NCI-H460 (cell line): ENCODE measurements at regions not wholly inside any gene's neighbourhood (a gene's known extent, or its start where the extent isn't known, plus 50 kb on each side); places are given as distances from the start of the nearest gene placed in this dataset.

Experiments
- DNase-seq: peaks from one replicate; pipeline ENCODE4 v3.0.0-alpha.2; 2016; ENCODE audit warnings: low read depth; ENCODE audit errors: extremely low read depth

DNA sequence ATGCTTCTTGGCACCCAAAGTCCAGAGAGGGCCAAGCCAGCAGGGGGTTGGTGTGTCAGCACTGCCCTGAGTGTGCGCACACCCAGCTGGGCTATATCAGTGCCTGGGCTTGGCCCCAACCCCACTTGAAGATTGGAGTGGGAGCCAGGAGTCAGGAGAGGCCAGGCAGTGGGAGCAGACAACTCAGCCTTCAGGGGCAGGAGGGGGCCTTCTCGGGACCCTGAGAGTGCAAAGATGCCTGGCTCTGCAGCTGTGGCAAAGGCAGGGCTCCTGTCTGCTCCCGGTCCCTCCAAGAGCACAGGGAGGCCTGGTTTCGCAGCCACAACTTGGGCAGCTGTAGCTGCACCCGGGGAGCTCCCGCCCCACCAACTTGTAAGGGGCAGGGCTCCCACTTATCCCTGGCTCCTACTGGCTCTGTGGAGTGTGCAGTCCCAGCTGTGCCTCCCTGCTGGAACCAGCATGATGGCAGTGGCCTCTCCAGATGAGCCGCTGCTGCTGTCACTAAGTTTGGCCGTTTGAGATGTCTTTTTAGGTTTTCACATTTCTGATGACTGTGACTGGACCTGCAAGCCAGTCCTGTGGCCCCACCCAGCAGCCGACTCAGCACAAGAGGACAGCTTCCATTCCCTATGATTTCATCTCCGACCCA lies 148.8 kb upstream of the HS6ST1 start:
- DNase-seq: no peak

DNA sequence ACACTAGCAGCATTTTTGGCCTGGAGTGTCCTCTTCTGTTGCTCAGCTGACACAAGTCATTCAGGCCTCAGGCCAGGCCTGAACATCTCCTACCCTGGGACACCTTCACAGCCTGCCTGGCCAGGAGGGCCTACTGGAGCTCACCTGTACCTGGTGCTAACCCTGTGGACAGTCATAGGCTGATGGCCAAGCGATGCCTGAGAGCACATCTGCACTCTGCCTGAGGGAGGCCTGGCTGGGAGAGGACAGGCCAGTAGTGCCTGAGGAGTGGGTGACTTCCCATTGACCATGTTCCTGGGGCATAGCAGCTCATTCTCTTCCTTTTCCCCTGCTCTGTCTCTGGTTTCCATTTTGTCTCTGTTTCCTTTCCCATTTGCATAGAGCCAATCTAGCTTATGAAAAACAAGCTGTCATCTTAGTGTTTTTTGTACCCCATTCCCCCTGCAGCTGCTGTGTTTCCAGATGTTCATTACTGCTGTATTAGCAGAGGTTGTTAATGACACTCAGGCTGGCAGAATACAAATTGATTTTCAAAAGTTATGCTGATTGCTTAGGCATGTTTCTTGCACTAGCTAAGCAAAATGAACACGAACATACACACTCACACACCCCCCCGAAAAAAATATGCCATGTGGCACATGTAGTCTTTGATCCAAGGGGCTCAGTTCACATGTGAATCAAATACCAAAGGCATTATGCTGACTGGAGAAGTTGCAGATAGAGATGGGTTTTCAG lies 149.7 kb upstream of the HS6ST1 start:
- no peak for DNase-seq

DNA sequence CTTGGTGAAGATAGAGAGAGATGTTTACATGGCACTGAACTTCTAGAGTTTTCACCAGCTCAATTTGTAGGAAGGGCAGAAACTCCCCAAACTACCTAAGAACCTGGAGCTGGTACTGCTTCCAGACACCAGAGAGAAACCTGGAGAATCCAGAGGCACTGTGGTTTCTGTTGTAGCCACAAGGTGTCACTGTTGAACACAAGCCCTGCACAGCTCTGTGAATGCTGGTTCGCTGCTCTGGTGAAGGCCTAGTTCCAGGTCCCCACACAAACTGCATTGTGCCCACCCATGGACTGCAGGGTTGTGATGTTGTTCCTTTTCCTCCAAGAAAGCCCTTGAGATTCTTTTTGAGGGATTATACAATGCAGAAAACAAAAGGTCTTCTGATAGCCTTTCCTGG lies 150.5 kb upstream of the HS6ST1 start:
- no peak for DNase-seq

DNA sequence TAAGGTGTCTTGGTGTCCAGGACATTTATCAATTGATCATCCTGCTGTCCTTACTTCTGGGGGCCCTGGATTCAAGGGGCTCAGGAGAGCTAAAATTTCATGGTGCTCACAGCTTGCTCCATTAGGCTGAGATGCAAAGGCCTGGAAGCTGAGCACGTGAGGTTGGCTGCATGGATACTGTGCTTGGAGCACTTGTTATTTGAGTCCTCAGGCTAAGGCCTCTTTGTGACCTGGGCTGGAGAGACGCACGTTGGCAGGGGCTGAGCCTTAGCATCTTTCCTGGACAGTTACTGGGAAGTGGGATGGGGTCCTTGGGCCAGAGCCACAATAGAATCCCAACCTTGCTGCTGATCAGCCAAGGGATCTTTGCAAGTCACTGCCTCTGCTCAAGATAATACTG lies 151.2 kb upstream of the HS6ST1 start:
- DNase-seq: no peak

DNA sequence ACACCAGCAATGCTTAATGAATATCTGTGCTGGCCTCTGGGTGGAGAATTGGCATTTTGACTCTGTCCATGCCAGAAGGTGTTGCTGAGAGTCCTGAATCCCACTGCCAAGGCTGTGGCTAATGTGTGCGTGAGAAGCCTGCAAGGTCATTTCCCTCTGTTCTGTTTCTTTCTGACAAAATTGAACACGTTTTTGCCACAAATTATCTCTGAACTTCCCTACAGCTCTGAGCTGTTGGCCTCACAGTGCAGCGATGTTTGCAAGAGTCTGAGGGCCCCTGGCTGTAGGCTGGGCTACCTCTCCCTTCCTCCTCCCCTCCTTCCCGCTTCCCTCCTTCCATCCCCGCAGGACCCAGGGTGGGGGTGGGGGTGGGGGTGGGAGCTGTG lies 154.1 kb upstream of the HS6ST1 start:
- DNase-seq: no peak

DNA sequence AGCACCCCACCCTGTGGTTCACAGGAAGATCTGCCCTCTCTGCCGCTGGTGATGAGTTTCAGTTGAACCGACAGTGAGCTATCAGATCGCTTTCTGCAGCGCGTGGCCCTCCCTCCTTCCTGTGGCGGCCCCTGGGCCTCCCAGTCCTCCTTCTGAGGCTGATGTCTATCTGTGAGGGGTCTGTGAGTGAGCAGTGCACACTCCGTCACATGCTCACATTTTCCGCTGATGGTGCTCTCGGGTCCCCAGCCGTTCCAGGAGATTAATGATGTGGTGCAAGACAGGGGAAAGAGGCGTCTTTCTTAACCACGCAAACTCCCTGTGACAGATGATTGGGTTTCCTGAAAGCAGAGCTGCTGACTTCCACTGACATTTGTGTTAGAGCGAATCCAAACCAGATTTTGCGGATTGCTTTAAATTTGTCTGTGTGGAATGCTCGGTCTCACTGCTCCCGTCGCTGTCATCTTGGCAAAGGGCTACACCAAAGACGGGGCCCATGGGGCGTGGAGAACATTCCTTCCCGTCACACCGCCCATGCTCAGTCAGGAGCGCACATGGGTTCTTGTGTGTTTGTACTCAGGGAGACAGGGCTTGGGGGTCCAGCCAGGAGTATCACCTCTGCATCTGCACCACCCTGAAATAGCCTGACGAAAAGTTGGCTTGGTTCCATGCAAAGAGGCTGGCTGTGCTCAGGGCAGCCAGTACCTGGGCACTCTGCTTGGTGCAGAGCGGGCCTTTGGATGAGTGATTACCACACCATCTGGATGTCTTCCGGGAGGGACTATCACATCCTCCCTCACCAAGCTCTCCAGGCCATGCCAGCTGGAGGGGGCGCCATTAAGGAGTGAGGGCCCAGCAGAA lies 154.7 kb upstream of the HS6ST1 start:
- no peak for DNase-seq

DNA sequence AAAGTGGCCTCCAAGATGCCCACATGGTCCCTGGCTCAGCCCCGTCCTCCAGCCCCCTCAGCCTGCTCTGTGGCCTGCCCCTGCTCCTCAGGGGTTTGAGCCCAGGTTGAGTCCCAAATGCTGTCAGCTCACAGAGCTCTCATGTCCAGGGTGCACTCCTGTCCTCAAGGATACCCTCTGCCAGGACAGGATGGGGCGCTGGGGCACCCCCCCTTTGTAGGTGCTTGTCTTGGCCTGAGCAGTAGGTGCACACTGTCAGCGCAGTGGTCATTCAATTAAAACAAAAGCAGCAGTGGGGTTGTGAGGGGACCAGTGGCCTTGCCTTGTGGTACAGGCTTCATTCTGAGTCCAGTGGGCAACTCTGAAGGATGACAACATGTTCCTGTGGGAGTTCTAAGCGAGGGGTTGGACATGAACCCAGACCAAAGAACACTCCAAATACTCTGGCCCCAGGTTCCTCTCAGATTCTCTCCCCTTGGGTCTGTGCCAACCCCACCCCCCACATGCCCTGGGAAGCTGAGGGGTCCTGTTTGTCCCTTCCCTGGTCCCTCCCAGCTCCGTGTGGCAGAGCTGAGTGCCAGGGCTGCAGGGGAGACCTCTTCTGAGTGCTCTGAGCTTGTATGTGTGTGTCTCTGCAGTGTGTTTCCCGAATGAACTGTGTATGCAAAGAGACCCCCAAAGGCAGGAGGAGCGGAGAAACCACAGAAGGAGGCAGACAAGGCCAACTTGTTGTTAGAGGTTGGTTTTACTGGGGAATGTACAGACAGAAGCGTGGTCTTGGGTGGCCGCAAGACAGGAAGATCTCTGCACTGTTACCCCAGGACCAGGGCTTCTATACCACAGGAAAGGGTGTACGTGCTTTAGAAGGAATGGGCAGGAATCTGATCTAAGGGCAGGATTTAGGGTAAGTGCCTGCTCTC lies 155.6 kb upstream of the HS6ST1 start:
- DNase-seq: no peak

DNA sequence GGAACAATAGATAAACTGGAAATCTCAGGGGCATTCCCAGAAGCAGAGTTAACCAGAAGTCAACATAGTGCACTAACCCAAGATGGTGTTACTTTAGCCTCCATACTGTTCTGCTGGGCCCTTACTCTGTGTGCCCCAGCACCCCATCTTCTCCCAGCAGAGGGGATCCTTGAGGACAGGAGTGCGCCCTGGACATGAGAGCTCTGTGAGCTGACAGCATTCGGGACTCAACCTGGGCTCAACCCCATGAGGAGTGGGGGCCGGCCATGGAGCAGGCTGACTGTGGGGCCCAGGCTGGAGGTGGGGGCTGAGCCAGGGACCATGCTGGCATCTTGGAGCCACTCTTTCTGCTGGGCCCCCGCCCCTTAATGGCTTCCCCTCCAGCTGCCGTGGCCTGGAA lies 156.3 kb upstream of the HS6ST1 start:
- no peak for DNase-seq

DNA sequence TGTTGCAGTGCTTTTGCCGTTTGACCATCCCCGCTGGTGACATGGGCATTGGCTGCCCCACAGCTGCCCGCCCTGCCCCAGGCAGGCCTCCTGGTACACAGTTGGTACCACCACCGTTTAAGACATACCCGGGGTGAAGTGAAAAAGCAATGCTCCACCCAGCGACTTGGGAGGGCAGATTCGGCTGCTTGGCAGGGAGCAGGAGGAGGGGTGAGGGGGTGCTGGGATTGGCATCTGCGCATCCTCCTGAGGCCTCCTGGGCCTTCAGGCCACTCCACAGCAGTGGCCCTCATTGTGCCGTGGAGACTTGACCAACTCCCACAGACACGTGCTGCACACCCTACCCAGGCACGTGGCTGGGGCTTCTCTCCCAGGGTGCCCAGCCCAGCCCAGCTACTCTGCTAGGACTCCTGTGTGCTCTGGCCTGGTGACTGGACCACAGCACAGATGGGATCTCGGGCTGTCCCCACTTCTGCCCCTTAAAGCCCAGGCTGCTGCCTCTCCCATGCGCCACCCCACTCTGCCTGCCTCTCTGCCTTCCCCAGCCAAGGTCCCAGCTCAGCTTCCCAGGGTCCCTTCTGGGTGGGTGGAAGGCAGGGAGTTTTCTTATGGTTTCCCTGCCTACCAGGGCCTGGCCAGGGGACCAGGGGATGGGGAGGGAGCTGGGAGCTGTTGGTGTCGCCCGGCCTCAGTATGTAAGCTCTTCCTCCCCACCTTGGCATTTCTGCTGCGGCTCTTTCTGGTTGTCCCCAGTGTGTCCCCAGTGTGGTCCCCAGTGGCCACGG lies 157.0 kb upstream of the HS6ST1 start:
- DNase-seq: no peak

DNA sequence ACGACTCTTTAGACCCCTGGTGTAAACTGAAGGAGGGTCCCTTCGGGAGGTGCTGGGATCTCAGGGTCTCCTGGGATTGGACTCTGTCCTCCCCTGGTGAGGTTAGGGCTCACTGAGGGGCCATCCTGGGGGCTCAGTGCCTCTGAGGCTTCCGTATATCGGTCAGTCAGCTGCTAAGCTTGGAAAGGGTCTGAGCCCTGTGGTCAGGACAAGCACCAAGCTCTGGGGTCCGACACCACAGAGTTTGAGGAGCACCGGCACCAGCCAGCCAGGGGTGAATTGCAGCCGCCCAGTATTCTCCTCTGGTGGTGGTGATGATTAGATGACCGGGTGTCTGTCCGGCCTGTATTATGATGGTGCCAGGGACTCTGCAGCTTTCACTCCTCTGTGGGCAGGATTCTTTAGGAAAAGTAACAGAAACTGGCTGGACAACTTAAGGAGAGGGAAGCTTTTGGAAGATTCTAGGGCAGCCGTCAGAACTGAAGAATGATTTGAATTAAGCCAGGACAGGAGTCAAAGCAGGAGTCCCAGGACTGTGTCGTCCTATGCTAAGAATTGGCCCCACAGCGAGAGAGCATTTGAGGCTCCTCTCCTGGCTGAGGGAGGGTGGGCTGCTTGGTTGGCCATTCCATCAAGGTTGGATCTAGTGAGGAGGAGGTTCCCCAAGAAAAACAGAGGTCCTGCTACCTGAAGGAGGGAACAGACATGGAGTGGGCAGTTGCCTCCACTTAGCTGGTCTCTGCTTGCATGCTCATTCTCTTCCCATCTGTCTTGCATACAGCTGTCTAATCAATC lies 158.6 kb upstream of the HS6ST1 start:
- no peak for DNase-seq

DNA sequence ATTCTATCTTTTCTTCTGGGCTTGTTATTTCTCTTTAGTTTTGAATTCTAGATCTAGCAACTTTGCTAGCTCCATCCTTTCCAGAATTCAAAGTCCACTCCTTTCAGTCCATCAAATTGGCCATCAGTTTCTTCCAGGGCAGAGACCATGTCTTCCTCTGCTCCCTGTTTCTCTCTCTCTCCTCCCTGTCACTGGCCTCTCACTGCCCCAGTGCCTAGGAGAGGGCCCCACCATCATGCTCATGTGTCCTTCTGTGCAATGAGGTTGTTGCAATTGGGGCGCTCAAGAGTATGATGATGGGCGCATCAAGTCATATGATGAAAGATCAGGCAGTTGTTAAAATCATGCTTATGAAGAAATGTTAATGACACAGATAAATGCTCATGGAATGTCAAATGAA lies 159.2 kb upstream of the HS6ST1 start:
- no peak for DNase-seq

DNA sequence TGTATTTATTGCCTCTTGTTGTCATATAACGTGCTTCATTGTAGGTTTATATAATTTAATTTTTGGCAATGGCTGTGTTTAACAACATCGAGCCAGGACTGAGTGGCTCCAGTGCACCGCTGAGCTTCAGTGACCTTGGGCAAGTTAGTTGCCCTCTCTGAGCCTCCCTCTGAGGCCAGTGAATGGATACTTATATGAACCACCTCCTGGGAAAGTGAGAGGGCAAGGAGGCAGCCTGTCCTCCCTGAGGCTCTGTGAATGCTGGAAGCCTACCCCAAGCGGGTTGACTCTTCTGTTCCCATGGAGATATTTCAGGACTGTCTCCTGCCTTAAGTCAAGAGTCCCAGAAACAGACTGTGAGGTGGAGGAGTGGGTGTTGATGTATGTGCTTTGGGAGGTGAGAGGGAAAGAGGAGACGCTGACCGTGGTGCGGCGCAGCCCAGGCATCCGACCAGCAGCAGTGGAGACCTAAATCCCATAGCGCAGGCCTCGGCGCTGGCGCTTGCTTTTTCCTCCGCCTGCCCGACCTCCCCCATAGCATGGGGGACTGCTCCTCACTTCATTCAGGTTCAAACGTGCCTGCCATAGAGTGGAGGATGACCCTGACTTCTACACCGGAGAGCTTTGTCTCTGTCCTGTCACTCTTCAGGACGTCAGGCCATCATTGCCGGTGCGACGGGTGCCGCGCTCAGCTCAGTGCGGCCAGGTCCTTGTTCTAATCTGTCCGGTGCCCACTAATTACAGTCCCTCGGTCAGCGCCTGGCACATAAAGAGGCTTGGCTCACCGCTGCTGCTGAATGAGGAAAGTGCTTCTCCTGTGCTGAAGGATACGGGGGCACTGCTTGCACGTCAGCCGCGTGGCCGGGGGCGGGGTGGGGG lies 167.3 kb upstream of the HS6ST1 start:
- no peak for DNase-seq

DNA sequence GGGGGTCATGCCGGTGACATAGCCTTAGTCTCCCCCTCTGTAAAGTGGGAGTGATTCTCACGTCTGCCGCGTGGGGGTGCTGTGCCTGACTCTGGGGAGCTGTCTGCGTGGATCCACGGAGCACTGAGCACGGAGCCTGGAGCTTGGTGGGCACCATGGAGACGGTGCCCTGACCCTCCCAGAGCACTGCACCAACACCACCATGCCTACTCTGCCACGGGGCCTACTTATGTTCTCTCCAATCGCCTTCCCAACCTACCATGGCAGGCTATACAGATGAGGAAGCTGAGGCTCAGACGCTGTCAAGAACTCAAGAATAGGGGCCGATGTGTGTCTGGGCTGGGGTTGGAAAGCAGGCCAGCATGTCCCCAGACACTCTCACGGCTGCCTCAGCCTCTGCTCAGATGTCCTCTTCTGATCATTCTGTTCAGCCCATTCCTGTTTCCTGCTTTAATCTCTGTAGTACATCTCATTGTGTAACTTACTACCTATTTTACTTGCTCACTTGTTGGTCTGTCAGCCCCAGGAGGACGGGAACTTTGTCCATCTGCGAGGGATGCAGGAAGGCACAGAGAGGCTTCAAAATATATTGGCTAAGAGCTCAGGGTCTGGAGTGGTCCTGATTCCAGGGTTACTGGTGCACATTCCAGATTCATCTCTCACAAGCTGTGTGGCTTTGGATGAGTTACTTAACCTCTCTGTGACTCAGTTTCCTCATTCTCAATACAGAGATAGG lies 168.1 kb upstream of the HS6ST1 start:
- no peak for DNase-seq

DNA sequence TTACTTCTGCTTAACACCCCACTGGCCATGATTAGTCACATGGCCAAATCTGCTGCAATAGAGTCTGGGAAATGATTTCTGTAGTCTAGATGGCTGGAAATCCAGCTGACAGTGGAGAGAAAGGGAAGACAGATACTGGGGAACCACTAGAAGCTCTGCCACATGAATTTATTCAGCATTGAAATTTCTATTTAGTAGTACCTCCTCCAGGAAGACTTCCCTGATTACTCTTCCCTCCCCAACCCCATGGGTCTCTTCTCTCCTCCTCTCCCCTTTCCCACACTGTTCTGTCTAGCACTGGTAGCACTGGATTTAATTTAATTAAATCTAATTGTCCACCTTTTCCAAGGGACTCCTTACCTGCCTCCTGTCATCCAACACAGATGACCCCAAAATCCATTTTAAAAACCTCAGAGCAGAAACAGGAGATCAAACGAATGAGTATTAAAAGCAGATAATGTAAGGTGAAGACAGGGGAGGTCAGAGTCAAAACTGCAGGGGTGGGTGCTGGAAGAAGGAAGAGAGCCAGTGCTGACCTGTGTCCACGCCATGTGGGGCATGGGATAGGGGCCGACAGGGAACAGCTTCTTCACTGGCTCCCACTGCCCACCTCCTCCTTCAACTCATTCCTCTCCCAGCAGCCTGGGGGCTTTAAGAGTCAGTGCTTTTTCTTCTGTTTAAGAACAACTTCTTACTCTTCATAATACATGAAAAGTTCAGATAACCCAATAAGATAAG lies 169.2 kb upstream of the HS6ST1 start:
- no peak for DNase-seq

DNA sequence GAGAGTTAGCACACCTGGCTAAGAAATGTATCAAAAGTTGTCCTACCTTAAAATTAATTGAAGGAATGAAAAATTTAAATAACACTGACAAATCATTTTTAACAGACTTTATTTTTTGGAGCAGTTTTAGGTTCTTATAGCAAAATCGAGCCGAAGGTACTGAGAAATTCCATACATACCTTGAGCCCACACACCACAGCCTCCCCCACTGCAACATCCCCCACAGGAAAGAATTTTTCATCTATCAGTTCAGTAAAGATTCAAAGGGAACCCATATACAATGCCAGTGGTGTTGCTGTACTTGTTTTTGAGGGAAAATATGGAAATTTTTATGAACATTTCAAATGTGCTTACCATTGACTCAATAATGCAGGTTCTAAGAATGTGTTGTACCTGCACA lies 169.8 kb upstream of the HS6ST1 start:
- DNase-seq: no peak

DNA sequence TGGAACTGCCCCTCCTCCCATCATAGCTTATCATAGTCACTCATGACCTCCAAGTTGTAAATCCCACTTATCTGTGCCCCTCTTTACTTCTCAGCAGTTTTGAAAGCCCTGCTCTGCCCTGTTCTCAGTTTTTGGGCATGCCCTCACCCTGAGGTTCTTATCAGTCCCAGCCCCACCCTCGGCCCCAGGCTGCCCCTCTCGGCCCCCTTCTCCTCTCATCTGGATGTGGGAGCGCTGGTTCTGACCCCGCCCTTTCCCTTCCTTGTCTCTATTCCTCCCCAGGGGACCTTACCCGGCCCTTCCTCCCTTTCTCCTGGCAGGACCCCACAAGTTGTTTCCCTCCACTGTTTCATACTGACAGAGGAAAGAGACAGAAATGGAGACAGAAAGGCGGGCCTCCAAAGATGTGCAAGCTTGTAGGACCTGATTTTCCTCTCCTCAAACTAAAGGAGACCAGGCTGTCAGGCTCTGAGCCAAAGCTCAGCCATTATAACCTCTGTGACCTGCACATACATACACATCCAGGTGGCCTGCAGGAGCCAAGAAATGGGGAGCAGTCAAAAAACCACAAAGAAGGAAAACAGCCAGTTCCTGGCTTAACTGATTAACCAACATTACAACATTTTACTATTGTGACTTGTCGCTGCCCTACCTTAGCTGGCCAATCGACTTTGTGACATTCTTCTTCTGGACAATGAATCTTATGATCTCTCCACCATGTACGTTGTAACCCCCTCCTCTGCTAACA lies 171.0 kb upstream of the HS6ST1 start:
- no peak for DNase-seq
